ENCODE measurements at regions not wholly inside any gene's neighbourhood (a gene's known extent, or its start where the extent isn't known, plus 50 kb on each side); places are given as distances from the start of the nearest gene placed in this dataset.

DNA sequence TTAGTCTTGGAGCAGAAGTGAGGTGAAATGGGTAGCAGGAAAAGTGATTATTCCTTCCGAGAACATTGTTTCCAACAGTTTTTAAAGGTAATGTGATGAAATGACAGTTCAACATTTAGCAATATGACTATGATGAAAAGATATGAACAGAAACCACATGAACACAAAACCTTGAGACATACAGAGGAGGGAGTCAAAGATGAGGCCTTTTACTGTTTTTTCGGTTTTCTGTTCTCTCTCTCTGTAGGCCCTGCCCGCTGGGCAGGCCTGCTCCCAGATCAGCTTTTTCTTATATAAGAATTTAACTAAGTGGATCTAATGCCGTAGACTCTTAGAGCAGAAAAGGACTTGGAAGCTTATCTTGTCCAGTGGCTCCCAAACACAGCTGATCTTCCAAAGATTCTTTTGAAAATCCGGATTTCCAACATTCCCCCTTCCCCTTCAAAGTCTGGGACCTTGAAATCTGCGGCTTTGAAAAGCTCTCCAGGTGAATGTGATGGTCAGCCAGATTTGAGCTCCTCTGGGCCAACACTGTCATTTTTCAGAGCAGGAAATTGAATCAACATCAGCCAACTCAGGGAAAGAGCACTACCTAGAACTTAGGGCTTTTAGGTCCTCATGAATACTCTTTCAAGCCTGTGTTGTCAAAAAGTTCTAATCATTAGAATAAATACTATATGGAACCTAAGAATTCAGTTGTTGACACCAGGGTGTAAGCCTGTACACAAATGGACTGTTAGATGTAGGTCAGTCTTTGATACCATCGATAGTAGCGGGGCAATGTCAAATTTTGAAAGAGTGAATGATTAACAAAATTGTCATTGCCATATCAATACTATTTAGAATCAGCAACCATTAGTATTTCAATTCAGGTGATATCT is 372.7 kb downstream of the SHQ1 start:
- H3K36me3 ChIP-seq (replicated peaks in 1 of 2; ENCODE audit: control insufficient read depth in 1 of 2, insufficient read depth in 2 of 2, low read length in 2 of 2) = no peaks in the 10 kb centered on the region
- no peak overlapping the region for H3K4me2 ChIP-seq (replicated peaks; ENCODE audit: extremely low read depth, low read length, poor library complexity, severe bottlenecking)
- peaks cover 0 to 2% of the 10 kb centered on the region in 2 donors for H3K36me3 Mint-ChIP-seq
- H3K79me2 ChIP-seq (ENCODE audit: insufficient read depth, low read length) = no peaks in the 10 kb centered on the region
- TF ChIP-seq, protein P1, sequence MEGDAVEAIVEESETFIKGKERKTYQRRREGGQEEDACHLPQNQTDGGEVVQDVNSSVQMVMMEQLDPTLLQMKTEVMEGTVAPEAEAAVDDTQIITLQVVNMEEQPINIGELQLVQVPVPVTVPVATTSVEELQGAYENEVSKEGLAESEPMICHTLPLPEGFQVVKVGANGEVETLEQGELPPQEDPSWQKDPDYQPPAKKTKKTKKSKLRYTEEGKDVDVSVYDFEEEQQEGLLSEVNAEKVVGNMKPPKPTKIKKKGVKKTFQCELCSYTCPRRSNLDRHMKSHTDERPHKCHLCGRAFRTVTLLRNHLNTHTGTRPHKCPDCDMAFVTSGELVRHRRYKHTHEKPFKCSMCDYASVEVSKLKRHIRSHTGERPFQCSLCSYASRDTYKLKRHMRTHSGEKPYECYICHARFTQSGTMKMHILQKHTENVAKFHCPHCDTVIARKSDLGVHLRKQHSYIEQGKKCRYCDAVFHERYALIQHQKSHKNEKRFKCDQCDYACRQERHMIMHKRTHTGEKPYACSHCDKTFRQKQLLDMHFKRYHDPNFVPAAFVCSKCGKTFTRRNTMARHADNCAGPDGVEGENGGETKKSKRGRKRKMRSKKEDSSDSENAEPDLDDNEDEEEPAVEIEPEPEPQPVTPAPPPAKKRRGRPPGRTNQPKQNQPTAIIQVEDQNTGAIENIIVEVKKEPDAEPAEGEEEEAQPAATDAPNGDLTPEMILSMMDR (IDR thresholded peaks at IDR 0.05) = no peak
- peak in 1 of 3 donors; percentile 24 for DNase-seq
- no peaks in the 10 kb centered on the region for H4K20me1 ChIP-seq (ENCODE audit: insufficient read depth, low read length)
- H3K4me3 ChIP-seq (replicated peaks in 1 of 3; ENCODE audit: low read depth in 2 of 3, low read length in 3 of 3) = no peak overlapping the region
- peaks cover 30 to 32% of the 10 kb centered on the region in 2 donors for H3K4me1 ChIP-seq (ENCODE audit: control insufficient read depth in 1 of 2, insufficient read depth in 2 of 2, low read length in 2 of 2)
- peak overlapping the region in 5 of 7 donors; percentile 14 to 74 (median 41) for H3K27ac Mint-ChIP-seq
- 95% methylated on average over 3 of the region's 8 CpGs for WGBS (ENCODE audit: insufficient coverage)
- peaks cover 0 to 9% (median 0%) of the 10 kb centered on the region in 3 donors for H3K27me3 Mint-ChIP-seq (ENCODE audit: low read depth in 3 of 3)
- peak overlapping the region in 1 of 2 donors; percentile 7 for H3K27ac ChIP-seq (ENCODE audit: low read depth in 1 of 2, low read length in 2 of 2)
- H3K4me1 Mint-ChIP-seq = peaks cover 28% of the 10 kb centered on the region
- H3K4me3 Mint-ChIP-seq = no peak overlapping the region
- no peak overlapping the region for H3K9ac ChIP-seq (ENCODE audit: insufficient read depth, low read length, poor library complexity, severe bottlenecking)
- peaks cover 0 to 6% (median 6%) of the 10 kb centered on the region in 7 donors for H3K9me3 Mint-ChIP-seq
- H3K27me3 ChIP-seq (ENCODE audit: control insufficient read depth in 2 of 2, insufficient read depth in 2 of 2, low read length in 2 of 2) = no peaks in the 10 kb centered on the region
- H2AFZ ChIP-seq (ENCODE audit: insufficient read depth, low read depth, low read length, poor library complexity, severe bottlenecking) = peak overlapping the region; percentile 27
- intact Hi-C loops (cut with micrococcal nuclease) = no loop called here
- H3K9me3 ChIP-seq (replicated peaks in 1 of 2; ENCODE audit: control insufficient read depth in 1 of 2, insufficient read depth in 1 of 2, low read length in 2 of 2) = no peaks in the 10 kb centered on the region

DNA sequence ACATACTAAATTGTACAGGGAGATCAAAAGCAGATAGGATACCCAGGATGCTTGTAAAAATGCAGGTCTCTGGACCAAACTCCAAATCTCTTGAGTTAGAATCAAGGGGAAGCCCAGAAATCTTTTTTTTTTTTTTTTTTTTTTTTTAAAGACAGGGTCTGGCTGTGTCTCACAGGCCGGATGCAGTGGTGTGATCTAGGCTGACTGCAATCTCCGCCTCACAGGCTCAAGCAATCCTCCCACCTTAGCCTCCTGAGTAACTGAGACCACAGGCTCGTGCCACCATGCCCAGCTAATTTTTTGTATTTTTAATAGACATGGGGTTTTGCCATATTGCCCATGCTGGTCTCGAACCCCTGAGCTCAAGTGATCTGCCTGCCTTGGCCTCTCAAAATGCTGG is 373.5 kb downstream of the SHQ1 start:
- intact Hi-C loops (cut with micrococcal nuclease) = no loop called here
- DNase-seq = no peak

More for the DNA sequence above, 373.5 kb downstream of the SHQ1 start:
- Histone ChIP-seq H3K36me3 (replicated peaks in 1 of 2; ENCODE audit: control insufficient read depth in 1 of 2, insufficient read depth in 2 of 2, low read length in 2 of 2) (no peaks in the 10 kb centered on the region), H3K27ac (ENCODE audit: low read depth in 1 of 2, low read length in 2 of 2) (peak overlapping the region in 1 of 2 donors; percentile 7), H3K4me3 (replicated peaks in 1 of 3; ENCODE audit: low read depth in 2 of 3, low read length in 3 of 3) (no peak overlapping the region), H3K79me2 (ENCODE audit: insufficient read depth, low read length) (no peaks in the 10 kb centered on the region), H2AFZ (ENCODE audit: insufficient read depth, low read depth, low read length, poor library complexity, severe bottlenecking) (no peak overlapping the region), H3K4me1 (ENCODE audit: control insufficient read depth in 1 of 2, insufficient read depth in 2 of 2, low read length in 2 of 2) (peaks cover 30 to 32% of the 10 kb centered on the region in 2 donors), H3K9me3 (replicated peaks in 1 of 2; ENCODE audit: control insufficient read depth in 1 of 2, insufficient read depth in 1 of 2, low read length in 2 of 2) (no peaks in the 10 kb centered on the region), H3K27me3 (ENCODE audit: control insufficient read depth in 2 of 2, insufficient read depth in 2 of 2, low read length in 2 of 2) (no peaks in the 10 kb centered on the region), H3K9ac (ENCODE audit: insufficient read depth, low read length, poor library complexity, severe bottlenecking) (no peak overlapping the region), H3K4me2 (replicated peaks; ENCODE audit: extremely low read depth, low read length, poor library complexity, severe bottlenecking) (no peak overlapping the region), H4K20me1 (ENCODE audit: insufficient read depth, low read length) (no peaks in the 10 kb centered on the region)
- Mint-ChIP-seq H3K4me1 (peaks cover 28% of the 10 kb centered on the region), H3K36me3 (peaks cover 0 to 2% of the 10 kb centered on the region in 2 donors), H3K27ac (peak overlapping the region in 3 of 7 donors; percentile 14 to 40 (median 29)), H3K27me3 (ENCODE audit: low read depth in 3 of 3) (peaks cover 0 to 7% (median 0%) of the 10 kb centered on the region in 3 donors), H3K9me3 (peaks cover 0 to 6% (median 2%) of the 10 kb centered on the region in 7 donors), H3K4me3 (no peak overlapping the region)
- WGBS (ENCODE audit: insufficient coverage) = no CpG with 5 or more reads among the region's 4 CpGs
- TF ChIP-seq, protein P1 (IDR thresholded peaks at IDR 0.05) = no peak
